Coronary artery (tissue), 2 donors: ENCODE measurements at regions not wholly inside any gene's neighbourhood (a gene's known extent, or its start where the extent isn't known, plus 50 kb on each side); places are given as distances from the start of the nearest gene placed in this dataset.

ENCODE experiments used
- DNase-seq: peaks from one replicate; pipeline ENCODE4 v3.0.0-alpha.2; 2017; ENCODE audit warnings: low spot score
- H3K27ac ChIP-seq, 2 donors: fragments of 200-600 bp; sonication (generic); one replicate each; pipeline ENCODE4 v1.5.1; 2016 to 2019
- H3K4me3 ChIP-seq: fragments of 200-600 bp; sonication (generic); 2 replicates; pipeline ENCODE4 v1.5.1; 2016; ENCODE audit warnings: mild to moderate bottlenecking, moderate library complexity
- TF ChIP-seq, protein P1 (sequence below): fragments of 200-600 bp; sonication (generic); IDR thresholded peaks from one replicate; pipeline ENCODE4 v1.5.1; 2019; ENCODE audit warnings: antibody characterized with exemption

DNA sequence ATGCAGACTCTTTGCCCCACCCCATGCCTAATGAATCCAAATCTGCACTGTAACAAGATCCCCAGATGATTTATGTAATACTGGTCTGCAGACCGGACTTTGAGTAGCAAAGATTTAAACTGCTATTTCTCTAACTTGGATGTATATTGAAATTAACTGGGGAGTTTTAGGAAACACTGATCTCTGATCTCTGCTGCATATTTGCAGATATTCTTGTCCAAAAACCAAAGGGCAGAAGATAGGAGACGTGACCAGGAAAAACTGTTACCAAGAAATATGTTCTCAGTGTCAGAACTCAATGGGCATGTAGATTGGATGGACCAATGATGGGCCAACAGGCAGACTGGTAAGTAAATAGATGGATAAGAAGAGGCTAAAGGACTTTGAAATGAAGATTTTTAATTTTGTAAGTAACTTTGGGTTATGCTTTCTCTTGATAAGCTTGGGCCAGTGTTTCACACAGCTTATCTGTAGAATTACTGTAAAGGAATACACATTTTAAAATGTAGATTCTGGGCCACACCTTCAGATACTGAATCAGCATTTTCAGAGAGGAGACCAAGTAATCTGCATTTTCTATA is 64.5 kb upstream of the TP63 start:
- DNase-seq, result no peak
- TF ChIP-seq, protein P1, sequence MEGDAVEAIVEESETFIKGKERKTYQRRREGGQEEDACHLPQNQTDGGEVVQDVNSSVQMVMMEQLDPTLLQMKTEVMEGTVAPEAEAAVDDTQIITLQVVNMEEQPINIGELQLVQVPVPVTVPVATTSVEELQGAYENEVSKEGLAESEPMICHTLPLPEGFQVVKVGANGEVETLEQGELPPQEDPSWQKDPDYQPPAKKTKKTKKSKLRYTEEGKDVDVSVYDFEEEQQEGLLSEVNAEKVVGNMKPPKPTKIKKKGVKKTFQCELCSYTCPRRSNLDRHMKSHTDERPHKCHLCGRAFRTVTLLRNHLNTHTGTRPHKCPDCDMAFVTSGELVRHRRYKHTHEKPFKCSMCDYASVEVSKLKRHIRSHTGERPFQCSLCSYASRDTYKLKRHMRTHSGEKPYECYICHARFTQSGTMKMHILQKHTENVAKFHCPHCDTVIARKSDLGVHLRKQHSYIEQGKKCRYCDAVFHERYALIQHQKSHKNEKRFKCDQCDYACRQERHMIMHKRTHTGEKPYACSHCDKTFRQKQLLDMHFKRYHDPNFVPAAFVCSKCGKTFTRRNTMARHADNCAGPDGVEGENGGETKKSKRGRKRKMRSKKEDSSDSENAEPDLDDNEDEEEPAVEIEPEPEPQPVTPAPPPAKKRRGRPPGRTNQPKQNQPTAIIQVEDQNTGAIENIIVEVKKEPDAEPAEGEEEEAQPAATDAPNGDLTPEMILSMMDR, result no peak
- H3K4me3 ChIP-seq, result no peak overlapping the region
- H3K27ac ChIP-seq, result no peak overlapping the region

GRCh38 chr3:189567322-189567721 is 63.9 kb upstream of the TP63 start:
- no peak overlapping the region for H3K27ac ChIP-seq
- no peak for DNase-seq
- no peak overlapping the region for H3K4me3 ChIP-seq
- TF ChIP-seq, protein P1, result no peak

- H3K27ac ChIP-seq, result no peak overlapping the region
- DNase-seq, result no peak
- no peak overlapping the region for H3K4me3 ChIP-seq
- TF ChIP-seq, protein P1, result no peak
These were observed 63.3 kb upstream of the TP63 start for GRCh38 chr3:189567766-189568420.

DNA sequence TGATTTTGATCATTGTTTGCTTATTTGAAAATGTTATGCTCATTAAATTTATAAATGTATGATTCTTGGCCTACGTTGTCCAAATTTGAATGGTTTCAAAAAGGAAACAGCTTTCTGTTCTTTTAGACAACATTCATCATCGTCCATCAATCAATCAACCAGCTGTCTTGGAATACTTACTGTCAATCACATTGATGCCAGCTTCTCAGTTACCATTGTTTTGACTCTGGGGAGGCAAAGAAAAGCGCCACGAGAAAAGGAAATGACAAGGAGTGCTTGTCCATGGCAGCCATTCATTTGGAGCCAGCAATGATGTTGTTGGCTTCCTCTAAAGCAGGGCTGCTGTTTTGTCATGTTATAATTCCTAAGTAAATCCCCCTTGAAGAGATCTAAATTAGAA is 62.2 kb upstream of the TP63 start:
- TF ChIP-seq, protein P1, result no peak
- DNase-seq, result no peak
- no peak overlapping the region for H3K4me3 ChIP-seq
- no peak overlapping the region for H3K27ac ChIP-seq

- TF ChIP-seq, protein P1, result no peak
- no peak for DNase-seq
- H3K27ac ChIP-seq, result no peak overlapping the region
- H3K4me3 ChIP-seq, result no peak overlapping the region
These were observed 61.7 kb upstream of the TP63 start for GRCh38 chr3:189569473-189569872.

- Histone ChIP-seq H3K4me3 (no peak overlapping the region), H3K27ac (no peak overlapping the region)
- TF ChIP-seq, protein P1, result no peak
- no peak for DNase-seq
These were observed 60.3 kb upstream of the TP63 start for GRCh38 chr3:189570916-189571315.

- Histone ChIP-seq H3K4me3 (no peak overlapping the region), H3K27ac (no peak overlapping the region)
- no peak for DNase-seq
- TF ChIP-seq, protein P1, result no peak
These were observed 58.9 kb upstream of the TP63 start for GRCh38 chr3:189572249-189572648.
